ENCODE measurements at regions not wholly inside any gene's neighbourhood (a gene's known extent, or its start where the extent isn't known, plus 50 kb on each side); places are given as distances from the start of the nearest gene placed in this dataset.

GRCh38 chr22:47393191-47393590, 630.7 kb downstream of the TBC1D22A start:
- no peak for TF ChIP-seq EZH2phosphoT487 (IDR thresholded peaks at IDR 0.05; ENCODE audit: borderline replicate concordance)
- TF ChIP-seq JUND (IDR thresholded peaks at IDR 0.05) = no peak
- TF ChIP-seq SRF (IDR thresholded peaks at IDR 0.05; ENCODE audit: low read depth) = no peak
- no peak for TF ChIP-seq POLR2A (IDR thresholded peaks at IDR 0.05; ENCODE audit: borderline replicate concordance, extremely low read depth, insufficient read depth, insufficient read length)
- ChIA-PET POLR2A (no interaction called here), RAD21 (ENCODE audit: low non-redundant PET in 1 of 2, low total read pairs in 2 of 2, uncharacterized antibody in 2 of 2, unreplicated experiment in 2 of 2) (no interaction called here), CTCF (no interaction called here)
- ATAC-seq (no peak), DNase-seq (ENCODE audit: low read depth, low spot score) (no peak)
- Histone ChIP-seq H3K9me3 (ENCODE audit: control insufficient read depth in 1 of 2, insufficient read depth in 1 of 2, low read depth in 1 of 2, low read length in 2 of 2) (no peaks in the 10 kb centered on the region), H3K9ac (ENCODE audit: low read length) (no peak overlapping the region), H3K36me3 (ENCODE audit: control insufficient read depth in 1 of 2, insufficient read depth in 2 of 2, low read length in 2 of 2) (no peaks in the 10 kb centered on the region), H3K4me1 (ENCODE audit: control insufficient read depth in 1 of 2, insufficient read depth in 2 of 2, low read length in 2 of 2) (no peaks in the 10 kb centered on the region), H3K79me2 (ENCODE audit: insufficient read depth, low read length) (no peaks in the 10 kb centered on the region), H3K27ac (ENCODE audit: low read depth, low read length) (no peak overlapping the region), H3K27me3 (ENCODE audit: insufficient read depth, low read length) (peaks cover 4% of the 10 kb centered on the region; the same call in 1 of the 2 replicates), H3K4me3 (replicated peaks in 1 of 2; ENCODE audit: low read depth in 1 of 2, low read length in 2 of 2) (no peak overlapping the region), H3K4me2 (ENCODE audit: low read length) (no peak overlapping the region), H3K9me2 (ENCODE audit: insufficient read depth) (no peaks in the 10 kb centered on the region), H2AFZ (ENCODE audit: low read depth, low read length, poor library complexity, severe bottlenecking) (no peak overlapping the region), H4K20me1 (ENCODE audit: insufficient read depth) (no peaks in the 10 kb centered on the region)
- BruUV-seq (replicated peaks) = no TSS peak
- intact Hi-C loops (cut with micrococcal nuclease) = no loop called here

- H3K4me3 ChIP-seq (replicated peaks in 1 of 2; ENCODE audit: low read depth in 1 of 2, low read length in 2 of 2) = no peak overlapping the region
- H3K4me1 ChIP-seq (ENCODE audit: control insufficient read depth in 1 of 2, insufficient read depth in 2 of 2, low read length in 2 of 2) = no peaks in the 10 kb centered on the region
- no peaks in the 10 kb centered on the region for H4K20me1 ChIP-seq (ENCODE audit: insufficient read depth)
- H3K27ac ChIP-seq (ENCODE audit: low read depth, low read length) = no peak overlapping the region
- H3K79me2 ChIP-seq (ENCODE audit: insufficient read depth, low read length) = no peaks in the 10 kb centered on the region
- no peaks in the 10 kb centered on the region for H3K9me3 ChIP-seq (ENCODE audit: control insufficient read depth in 1 of 2, insufficient read depth in 1 of 2, low read depth in 1 of 2, low read length in 2 of 2)
- ATAC-seq (no peak), DNase-seq (ENCODE audit: low read depth, low spot score) (no peak)
- RAD21 ChIA-PET (ENCODE audit: low non-redundant PET in 1 of 2, low total read pairs in 2 of 2, uncharacterized antibody in 2 of 2, unreplicated experiment in 2 of 2) = no interaction called here
- CTCF ChIA-PET = no interaction called here
- H3K4me2 ChIP-seq (ENCODE audit: low read length) = no peak overlapping the region
- POLR2A ChIA-PET = no interaction called here
- no peaks in the 10 kb centered on the region for H3K36me3 ChIP-seq (ENCODE audit: control insufficient read depth in 1 of 2, insufficient read depth in 2 of 2, low read length in 2 of 2)
- no TSS peak for BruUV-seq (replicated peaks)
- no peak overlapping the region for H2AFZ ChIP-seq (ENCODE audit: low read depth, low read length, poor library complexity, severe bottlenecking)
- H3K27me3 ChIP-seq (ENCODE audit: insufficient read depth, low read length) = peaks cover 5% of the 10 kb centered on the region; the same call in 1 of the 2 replicates
- intact Hi-C loops (cut with micrococcal nuclease) = no loop called here
- no peaks in the 10 kb centered on the region for H3K9me2 ChIP-seq (ENCODE audit: insufficient read depth)
- no peak overlapping the region for H3K9ac ChIP-seq (ENCODE audit: low read length)
- TF ChIP-seq ELF1 (IDR thresholded peaks at IDR 0.05; ENCODE audit: borderline replicate concordance, low read depth) (no peak), REST (IDR thresholded peaks at IDR 0.05; ENCODE audit: low read depth) (no peak), TCF7L2 (IDR thresholded peaks at IDR 0.05; ENCODE audit: borderline replicate concordance, extremely low read depth, insufficient read depth, insufficient read length) (no peak), MAX (IDR thresholded peaks at IDR 0.05) (no peak), RAD21 (IDR thresholded peaks at IDR 0.05; ENCODE audit: low read depth) (no peak), YY1 (IDR thresholded peaks at IDR 0.05; ENCODE audit: extremely low read depth, insufficient replicate concordance, low read depth, low read length) (no peak), EZH2 (IDR thresholded peaks at IDR 0.05) (no peak), CBX3 (IDR thresholded peaks at IDR 0.05; ENCODE audit: low read depth) (no peak), POLR2AphosphoS5 (IDR thresholded peaks at IDR 0.05; ENCODE audit: low read depth, low read length) (no peak), CTCF (IDR thresholded peaks at IDR 0.05 in 2 of 3, conservative IDR thresholded peaks at IDR 0.05 in 1 of 3; ENCODE audit: borderline replicate concordance in 1 of 3, insufficient read depth in 1 of 3, low read depth in 2 of 3, low read length in 2 of 3) (no peak), ATF3 (IDR thresholded peaks at IDR 0.05) (no peak), ZFX (IDR thresholded peaks at IDR 0.05) (no peak), SIN3A (IDR thresholded peaks at IDR 0.05; ENCODE audit: low read depth) (no peak), FOSL1 (IDR thresholded peaks at IDR 0.05; ENCODE audit: low read depth) (no peak), EGR1 (IDR thresholded peaks at IDR 0.05; ENCODE audit: low read depth) (no peak)
Observed at GRCh38 chr22:47392729-47393128, 630.3 kb downstream of the TBC1D22A start.
